Myocyte (in vitro differentiated cells): ENCODE measurements at regions not wholly inside any gene's neighbourhood (a gene's known extent, or its start where the extent isn't known, plus 50 kb on each side); places are given as distances from the start of the nearest gene placed in this dataset.

Experiments used
- DNase-seq: peaks from one replicate; pipeline ENCODE4 v3.0.0-alpha.2; 2012; ENCODE audit warnings: low read depth

DNA sequence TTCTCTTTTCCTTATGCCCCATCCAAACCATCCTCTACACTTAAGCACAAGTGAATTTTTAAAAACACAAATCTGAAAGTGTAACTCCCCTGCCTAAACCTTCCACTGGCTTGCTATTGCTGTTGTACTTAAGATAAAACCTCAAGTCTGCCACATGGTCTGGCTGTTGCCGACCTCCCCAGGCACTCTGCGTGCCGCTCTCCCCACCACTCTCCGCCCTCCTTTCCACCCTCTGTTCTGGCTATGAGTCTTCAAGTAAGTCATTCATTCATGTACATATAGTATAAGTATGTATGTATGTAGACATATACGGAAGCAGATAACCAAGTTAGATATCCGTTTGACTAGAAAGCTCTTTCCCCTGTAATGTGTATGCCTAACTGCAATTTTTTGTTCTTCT lies 94.7 kb upstream of the ANKRD55 start:
- no peak for DNase-seq

- no peak for DNase-seq
Observed at GRCh38 chr5:56326770-56327169, 93.6 kb upstream of the ANKRD55 start.

GRCh38 chr5:56326116-56326515 lies 93.0 kb upstream of the ANKRD55 start:
- DNase-seq = no peak

DNA sequence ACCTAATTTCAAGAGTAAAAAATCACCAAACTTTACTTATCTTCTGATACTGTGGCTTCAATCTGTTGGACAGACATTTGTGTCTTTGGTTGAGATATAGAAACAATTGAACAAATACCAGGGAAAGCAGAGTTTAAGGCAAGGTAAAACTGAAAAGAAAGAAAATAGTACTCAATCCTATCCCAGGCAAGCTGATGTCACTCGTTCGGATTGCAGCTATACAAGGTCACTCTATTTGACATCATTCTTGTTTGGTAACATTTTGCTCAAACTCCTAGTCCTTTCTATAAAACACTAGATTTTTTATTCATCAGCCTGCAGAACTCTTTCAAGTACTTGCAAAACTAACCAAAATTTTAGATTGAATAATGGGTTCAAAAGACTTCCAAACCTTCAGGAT lies 91.9 kb upstream of the ANKRD55 start:
- no peak for DNase-seq

DNA sequence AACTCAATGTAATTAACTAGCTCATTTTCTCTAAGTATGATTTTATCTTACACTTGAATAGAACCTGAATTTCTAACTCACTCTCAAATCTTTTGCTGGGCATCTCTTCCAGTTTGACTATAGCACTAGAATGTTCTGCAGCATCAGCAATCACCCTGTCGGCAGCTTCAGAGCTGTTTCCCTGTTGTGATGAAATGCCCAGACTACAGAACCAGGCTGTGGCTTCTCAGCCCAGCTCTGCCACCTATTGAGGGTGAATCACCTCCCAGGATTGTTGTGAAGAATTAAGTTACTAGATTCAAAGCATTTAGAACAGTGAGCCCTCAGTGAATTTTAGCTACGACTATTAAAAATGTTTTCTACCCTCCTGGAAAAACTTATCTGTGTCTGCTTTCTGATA lies 90.4 kb upstream of the ANKRD55 start:
- peak; percentile 71 for DNase-seq

DNA sequence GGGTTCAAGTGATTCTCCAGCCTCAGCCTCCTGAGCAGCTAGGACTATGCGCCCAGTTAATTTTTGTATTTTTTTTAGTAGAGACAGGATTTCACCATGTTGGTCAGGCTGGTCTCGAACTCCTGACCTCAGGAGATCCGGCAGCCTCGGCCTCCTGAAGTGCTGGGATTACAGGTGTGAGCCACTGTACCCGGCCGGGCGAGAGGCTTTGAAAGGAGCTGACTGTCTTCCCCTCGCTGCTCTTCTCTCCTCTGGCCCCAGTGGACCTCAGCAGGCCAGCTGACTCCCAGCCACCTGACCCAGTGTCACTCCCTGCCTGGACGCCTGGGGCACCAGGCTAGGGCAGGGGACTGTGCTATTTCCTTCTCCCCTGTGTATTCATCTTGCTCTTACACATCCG lies 89.5 kb upstream of the ANKRD55 start:
- no peak for DNase-seq

- DNase-seq = no peak
Observed at GRCh38 chr5:56321236-56321881, 88.2 kb upstream of the ANKRD55 start.

DNA sequence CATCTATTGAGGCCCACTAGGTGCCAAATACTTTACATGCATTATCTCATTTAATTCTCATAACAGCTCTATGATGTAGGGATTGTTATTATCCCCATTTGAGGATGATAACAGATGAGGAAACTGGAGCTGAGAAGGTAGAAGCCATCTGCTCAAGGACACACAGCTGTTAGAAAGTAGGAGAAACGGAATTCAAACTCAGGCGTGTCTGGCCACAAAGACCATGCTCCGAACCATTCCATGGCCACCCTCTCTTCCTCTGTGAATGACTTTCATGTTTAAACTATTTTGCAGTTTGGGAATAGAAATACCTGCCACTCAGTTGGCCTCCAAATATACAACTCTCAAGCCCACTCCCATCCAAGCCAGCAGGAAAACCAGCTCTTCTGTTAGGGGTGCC lies 87.6 kb upstream of the ANKRD55 start:
- peak; percentile 52 for DNase-seq

GRCh38 chr5:56319526-56320181 lies 86.5 kb upstream of the ANKRD55 start:
- no peak for DNase-seq

DNA sequence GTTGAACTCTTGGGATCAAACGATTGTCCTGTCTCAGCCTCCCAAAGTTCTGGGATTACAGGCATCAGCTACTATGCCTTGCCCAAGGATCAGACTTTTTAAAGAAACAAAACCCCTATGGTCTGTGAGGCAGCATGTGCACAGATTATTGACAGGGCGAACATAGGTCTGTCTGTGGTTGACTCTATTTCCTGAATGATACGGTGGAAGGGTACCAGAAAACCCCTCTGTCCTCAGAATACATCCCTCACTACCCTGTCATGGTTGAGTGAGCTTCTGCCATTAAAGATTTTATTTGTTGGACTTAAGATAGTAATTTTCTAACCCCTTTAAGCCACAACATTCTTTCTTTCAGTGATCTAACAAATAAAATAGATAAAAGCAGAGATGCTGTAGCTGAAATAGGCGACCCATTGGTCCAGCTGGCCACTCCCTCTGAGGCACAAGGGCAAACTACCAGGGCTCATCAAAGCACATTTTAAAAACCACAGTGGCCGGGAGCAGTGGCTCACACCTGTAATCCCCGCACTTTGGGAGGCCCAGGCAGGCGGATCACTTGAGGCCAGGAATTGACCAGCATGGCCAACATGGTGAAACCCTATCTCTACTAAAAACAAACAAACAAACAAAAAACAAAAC lies 84.9 kb upstream of the ANKRD55 start:
- DNase-seq = no peak

- no peak for DNase-seq
Observed at GRCh38 chr5:56316299-56316994, 83.3 kb upstream of the ANKRD55 start.

DNA sequence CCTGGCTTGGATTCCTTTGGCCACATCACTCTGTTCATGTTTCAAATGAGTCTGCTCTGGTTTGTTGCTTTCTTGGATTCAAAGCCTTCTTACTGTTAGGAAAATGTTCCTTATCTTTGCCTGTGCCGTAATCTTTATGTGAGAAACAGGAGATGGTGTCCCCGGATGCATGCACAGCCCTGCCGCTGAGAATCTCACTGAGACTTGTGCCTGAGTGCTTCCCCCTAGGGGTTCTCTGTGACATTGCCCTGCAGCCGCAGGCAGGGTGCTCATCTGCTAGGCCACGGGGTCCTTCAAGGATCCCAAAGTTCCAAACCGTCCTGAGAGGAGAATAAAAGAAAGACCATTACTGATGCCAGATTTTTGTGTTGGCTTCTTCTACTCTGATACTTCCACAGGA lies 81.4 kb upstream of the ANKRD55 start:
- no peak for DNase-seq

DNA sequence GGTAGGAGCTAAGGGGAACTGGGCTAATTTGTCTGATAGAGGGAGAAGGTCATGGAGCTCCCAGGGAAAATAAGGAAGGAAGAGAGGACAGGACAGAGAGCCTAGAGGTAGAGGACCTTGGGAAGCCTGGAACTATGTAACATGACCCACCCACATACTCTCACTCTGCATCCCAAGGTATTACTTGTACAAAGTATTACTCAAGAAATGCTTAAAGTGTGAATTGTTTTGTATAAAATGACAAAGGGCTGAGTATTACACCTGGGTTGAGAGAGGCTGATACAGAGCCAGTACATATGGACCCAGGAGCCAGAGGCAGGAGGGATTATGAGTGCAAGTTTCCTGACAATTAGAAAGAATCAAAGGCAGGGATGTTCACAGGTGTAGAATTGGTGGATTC lies 80.5 kb upstream of the ANKRD55 start:
- no peak for DNase-seq

- no peak for DNase-seq
Observed at GRCh38 chr5:56313004-56313531, 79.9 kb upstream of the ANKRD55 start.

DNA sequence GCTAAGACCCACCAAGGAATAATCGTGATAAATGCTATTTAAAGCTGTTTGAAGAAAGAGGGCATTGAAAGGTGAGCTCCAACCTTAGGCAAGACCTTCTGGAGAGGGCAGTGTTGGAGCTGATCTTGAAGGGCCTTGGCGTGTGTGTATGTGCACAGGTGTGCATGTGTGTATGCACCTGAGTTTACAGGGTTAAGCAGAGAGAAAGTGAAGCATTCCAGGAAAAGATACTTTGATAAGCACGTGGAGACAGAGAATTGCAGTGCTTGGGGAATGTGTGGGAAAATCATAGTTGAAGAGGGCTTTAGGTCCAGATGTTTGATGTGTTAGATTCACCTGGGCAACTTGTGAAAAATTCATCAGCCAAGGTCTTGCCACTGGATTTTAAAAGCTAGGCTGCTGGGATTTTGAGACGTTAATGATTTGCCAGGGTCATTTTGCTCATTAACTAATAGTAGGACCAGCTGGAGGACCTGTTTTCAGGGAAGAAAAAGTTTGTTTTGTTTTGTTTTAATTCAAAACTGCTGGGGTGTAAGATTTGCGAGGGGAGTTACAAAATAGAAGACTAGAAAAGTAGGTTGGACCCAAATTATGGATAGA lies 78.3 kb upstream of the ANKRD55 start:
- DNase-seq = no peak

GRCh38 chr5:56310711-56311204 lies 77.6 kb upstream of the ANKRD55 start:
- no peak for DNase-seq

DNA sequence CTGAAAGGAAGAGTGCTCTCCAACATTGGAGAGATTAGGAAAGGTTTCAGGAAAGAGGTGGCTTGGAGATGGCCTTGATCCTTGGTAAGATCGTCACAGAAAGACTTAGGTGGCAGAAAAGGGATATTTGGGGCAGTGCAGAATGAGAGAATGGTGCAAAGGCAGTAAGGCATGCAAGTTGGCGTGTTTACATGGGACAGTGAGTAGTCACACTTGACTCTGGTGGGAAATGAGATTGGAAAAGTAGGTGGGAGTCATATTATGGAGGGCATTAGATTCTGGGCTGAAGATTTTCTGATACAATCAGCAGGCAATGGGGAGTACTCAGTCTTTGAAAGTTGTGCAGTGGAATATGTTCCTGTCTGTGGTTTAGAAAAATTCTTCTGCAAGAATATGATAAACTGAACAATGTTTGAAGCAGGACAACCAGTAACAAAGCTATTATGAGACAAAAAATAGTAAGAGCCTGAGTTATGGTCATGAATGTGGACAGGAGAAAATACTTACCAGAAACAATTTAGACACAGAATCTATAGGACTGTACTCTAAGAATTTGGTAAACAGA lies 76.2 kb upstream of the ANKRD55 start:
- DNase-seq = no peak

DNA sequence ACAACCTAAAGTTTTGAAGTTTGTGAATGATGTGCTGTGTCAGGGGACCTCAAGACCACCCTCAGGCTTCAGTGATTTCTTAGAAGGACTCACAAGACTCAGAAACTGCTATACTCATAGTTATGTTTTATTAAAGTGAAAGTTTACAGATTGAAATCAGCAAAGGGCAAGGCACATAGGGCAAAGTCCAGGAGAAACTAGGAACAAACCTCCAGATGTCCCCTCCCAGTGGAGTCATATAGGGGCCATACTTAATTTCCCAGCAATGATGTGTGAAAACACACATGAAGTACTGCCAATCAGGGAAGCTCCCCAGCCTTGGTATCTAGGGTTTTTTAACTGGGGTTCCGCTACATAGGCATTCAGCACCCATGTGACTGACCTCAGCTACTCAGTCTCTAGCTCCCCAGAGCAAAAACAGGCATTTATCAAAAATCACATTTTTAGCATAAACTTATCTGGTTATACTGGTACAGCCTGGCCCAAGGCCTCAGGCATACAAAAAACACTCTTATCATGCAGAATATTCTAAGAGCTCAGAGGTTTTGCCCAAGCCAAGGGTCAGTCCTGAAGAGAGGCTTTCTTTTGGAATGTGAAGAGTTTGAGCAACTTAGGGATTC lies 74.7 kb upstream of the ANKRD55 start:
- DNase-seq = no peak

- no peak for DNase-seq
Observed at GRCh38 chr5:56306433-56307150, 73.5 kb upstream of the ANKRD55 start.
